ENCODE measurements at regions not wholly inside any gene's neighbourhood (a gene's known extent, or its start where the extent isn't known, plus 50 kb on each side); places are given as distances from the start of the nearest gene placed in this dataset.

- TF ChIP-seq CTCF (IDR thresholded peaks at IDR 0.05) (no peak), POLR2A (IDR thresholded peaks at IDR 0.05) (no peak)
These were observed 271.2 kb upstream of the RPL38 start for GRCh38 chr17:73932216-73932749.

Measured in body of pancreas (tissue), 4 donors.